HCT116 (cell line): ENCODE measurements at regions not wholly inside any gene's neighbourhood (a gene's known extent, or its start where the extent isn't known, plus 50 kb on each side); places are given as distances from the start of the nearest gene placed in this dataset.

Experiments
- ATAC-seq: fragments of 200-7000 bp; cut with Tn5 transposase; 2 replicates; pipeline ENCODE4 v1.9.1; 2020; ENCODE audit warnings: mild to moderate bottlenecking, moderate library complexity
- BruUV-seq: library from RNA; stranded (reverse); fragments of 400-500 nt; replicated peaks from 2 replicates; lab custom pipeline; 2021; lab: Mats Ljungman, UMichigan
- CTCF ChIA-PET: fragments of 300-600 bp; sonication (Branson Sonifier 250); formaldehyde crosslinking; loops from one replicate; lab custom pipeline; 2021; ENCODE audit warnings: antibody characterized with exemption; lab: Charles Lee
- POLR2A ChIA-PET: fragments of 300-600, 350-600 bp; sonication (Branson Sonifier 250); formaldehyde crosslinking; loops from one replicate; lab custom pipeline; 2021; ENCODE audit warnings: antibody characterized with exemption; lab: Charles Lee
- RAD21 ChIA-PET, 2 experiments: fragments of 300-600 bp; sonication (Branson Sonifier 250); formaldehyde crosslinking; loops; one replicate each; lab custom pipeline; 2023; ENCODE audit warnings: low total read pairs in 2 of 2; ENCODE audit not compliant: uncharacterized antibody in 2 of 2, unreplicated experiment in 2 of 2, low non-redundant PET in 1 of 2; lab: Charles Lee
- DNase-seq: peaks from one replicate; pipeline ENCODE4 v3.0.0-alpha.2; 2010; ENCODE audit warnings: low read depth, low spot score
- H2AFZ ChIP-seq: fragments of 200-600 bp; shearing (Covaris generic), sonication (generic); 2 replicates; pipeline ENCODE4 v1.6.1; 2017; ENCODE audit warnings: low read depth, mixed run types, mixed read lengths, antibody characterized with exemption, low read length; ENCODE audit not compliant: poor library complexity, severe bottlenecking
- H3K27ac ChIP-seq: 2 replicates; pipeline ENCODE4 v1.5.1; 2012; ENCODE audit warnings: low read depth, low read length
- H3K27me3 ChIP-seq: fragments of 200-600 bp; sonication (generic); 2 replicates; pipeline ENCODE4 v1.6.1; 2016; ENCODE audit warnings: mixed run types, low read length, mixed read lengths; ENCODE audit not compliant: insufficient read depth
- H3K36me3 ChIP-seq, 2 experiments: fragments of 200-500 bp in 1 of 2; fragments of 200-600 bp in 1 of 2; sonication (Bioruptor generic) in 1 of 2; sonication (generic) in 1 of 2; 2 replicates each; pipeline versions ENCODE4 v1.5.1 to v1.6.1; 2014 to 2016; ENCODE audit warnings: low read length in 2 of 2, inconsistent platforms in 1 of 2, mixed read lengths in 1 of 2, mixed run types in 1 of 2; ENCODE audit not compliant: insufficient read depth in 2 of 2, control insufficient read depth in 1 of 2
- H3K4me1 ChIP-seq, 2 experiments: fragments of 200-600 bp in 1 of 2; sonication (generic) in 1 of 2; 2 replicates each; pipeline versions ENCODE4 v1.5.1 to v1.6.1; 2012 to 2017; ENCODE audit warnings: low read length in 2 of 2, inconsistent platforms in 1 of 2, mild to moderate bottlenecking in 1 of 2, mixed read lengths in 1 of 2, mixed run types in 1 of 2, moderate library complexity in 1 of 2; ENCODE audit not compliant: insufficient read depth in 2 of 2, control insufficient read depth in 1 of 2
- H3K4me2 ChIP-seq: fragments of 200-600 bp; sonication (generic); 2 replicates; pipeline ENCODE4 v1.6.1; 2017; ENCODE audit warnings: mixed run types, low read length, mixed read lengths
- H3K4me3 ChIP-seq, 2 experiments: fragments of 200-600 bp in 1 of 2; sonication (generic) in 1 of 2; replicated peaks in 1 of 2; 2 replicates each; pipeline ENCODE4 v1.5.1; 2011 to 2016; ENCODE audit warnings: low read length in 2 of 2, control low read depth in 1 of 2, low read depth in 1 of 2, mild to moderate bottlenecking in 1 of 2, mixed read lengths in 1 of 2, mixed run types in 1 of 2
- H3K79me2 ChIP-seq: fragments of 200-600 bp; sonication (generic); 2 replicates; pipeline ENCODE4 v1.6.1; 2017; ENCODE audit warnings: mild to moderate bottlenecking, mixed run types, low read length, moderate library complexity, mixed read lengths; ENCODE audit not compliant: insufficient read depth
- H3K9ac ChIP-seq: fragments of 200-600 bp; sonication (generic); 2 replicates; pipeline ENCODE4 v1.6.1; 2016; ENCODE audit warnings: low read length, mixed read lengths
- H3K9me2 ChIP-seq: fragments of 200-600 bp; sonication (generic), shearing (Covaris generic); 2 replicates; pipeline ENCODE4 v1.6.1; 2017; ENCODE audit warnings: mixed run types, mild to moderate bottlenecking, moderate library complexity; ENCODE audit not compliant: insufficient read depth
- H3K9me3 ChIP-seq, 2 experiments: fragments of 200-500 bp in 1 of 2; fragments of 200-600 bp in 1 of 2; sonication (Bioruptor generic) in 1 of 2; sonication (generic) in 1 of 2; 2 replicates each; pipeline ENCODE4 v1.6.1; 2014 to 2017; ENCODE audit warnings: low read length in 2 of 2, mixed read lengths in 2 of 2, inconsistent platforms in 1 of 2, low read depth in 1 of 2, mild to moderate bottlenecking in 1 of 2, mixed run types in 1 of 2, moderate library complexity in 1 of 2; ENCODE audit not compliant: control insufficient read depth in 1 of 2, insufficient read depth in 1 of 2
- H4K20me1 ChIP-seq: fragments of 200-600 bp; sonication (generic), shearing (Covaris generic); 2 replicates; pipeline ENCODE4 v1.6.1; 2017; ENCODE audit warnings: mixed run types, mild to moderate bottlenecking, moderate library complexity; ENCODE audit not compliant: insufficient read depth
- CBX3 ChIP-seq: IDR thresholded peaks from 2 replicates; pipeline ENCODE4 v1.6.1; 2012; ENCODE audit warnings: low read depth
- EGR1 ChIP-seq: IDR thresholded peaks from 2 replicates; pipeline ENCODE4 v1.6.1; 2012; ENCODE audit warnings: low read depth
- EZH2 ChIP-seq: fragments of 200-600 bp; sonication (generic); IDR thresholded peaks from 2 replicates; pipeline ENCODE4 v1.6.1; 2017; ENCODE audit warnings: antibody characterized with exemption, mixed run types
- EZH2phosphoT487 ChIP-seq: fragments of 200-600 bp; IDR thresholded peaks from 2 replicates; pipeline ENCODE4 v1.6.1; 2018; ENCODE audit warnings: antibody characterized with exemption, borderline replicate concordance
- FOSL1 ChIP-seq: IDR thresholded peaks from 2 replicates; pipeline ENCODE4 v1.6.1; 2012; ENCODE audit warnings: low read depth
- JUND ChIP-seq: IDR thresholded peaks from 2 replicates; pipeline ENCODE4 v1.6.1; 2012
- POLR2A ChIP-seq: IDR thresholded peaks from 2 replicates; pipeline ENCODE4 v1.7.0; 2011; ENCODE audit warnings: borderline replicate concordance; ENCODE audit not compliant: insufficient read depth, insufficient read length; ENCODE audit errors: extremely low read depth
- RAD21 ChIP-seq: IDR thresholded peaks from 2 replicates; pipeline ENCODE4 v1.6.1; 2012; ENCODE audit warnings: low read depth, mild to moderate bottlenecking
- SIN3A ChIP-seq: IDR thresholded peaks from 2 replicates; pipeline ENCODE4 v1.6.1; 2012; ENCODE audit warnings: low read depth
- TCF7L2 ChIP-seq: IDR thresholded peaks from 2 replicates; pipeline ENCODE4 v1.7.0; 2011; ENCODE audit warnings: borderline replicate concordance, inconsistent platforms; ENCODE audit not compliant: insufficient read depth, insufficient read length; ENCODE audit errors: extremely low read depth
- YY1 ChIP-seq: IDR thresholded peaks from 2 replicates; pipeline ENCODE4 v1.6.1; 2011; ENCODE audit warnings: low read length, low read depth, moderate library complexity, mild to moderate bottlenecking; ENCODE audit not compliant: insufficient replicate concordance; ENCODE audit errors: extremely low read depth
- ZFX ChIP-seq: fragments of 450-650 bp; IDR thresholded peaks from 2 replicates; pipeline ENCODE4 v1.6.1; 2017
- ZNF274 ChIP-seq: fragments of 200-500 bp; sonication (Bioruptor generic); IDR thresholded peaks from 2 replicates; pipeline ENCODE4 v1.6.1; 2014; ENCODE audit warnings: mild to moderate bottlenecking, low read depth, low read length, inconsistent platforms
- intact Hi-C: fragments of 100-400 bp; cut with micrococcal nuclease; formaldehyde crosslinking; loops from 2 replicates; pipeline ENCODE4 v1.10.0; 2022
- TF ChIP-seq, protein P1 (sequence below): IDR thresholded peaks from 2 replicates; pipeline ENCODE4 v1.6.1; 2012
- TF ChIP-seq, protein P2 (sequence below), 3 experiments: fragments of 200-600 bp in 1 of 3; sonication (generic) in 1 of 3; IDR thresholded peaks in 2 of 3; conservative IDR thresholded peaks in 1 of 3; 2 replicates each; pipeline ENCODE4 v1.5.1; 2012 to 2017; ENCODE audit warnings: low read depth in 2 of 3, low read length in 2 of 3, antibody characterized with exemption in 1 of 3, borderline replicate concordance in 1 of 3, control low read depth in 1 of 3, mild to moderate bottlenecking in 1 of 3, mixed read lengths in 1 of 3, mixed run types in 1 of 3, moderate library complexity in 1 of 3; ENCODE audit not compliant: insufficient read depth in 1 of 3

DNA sequence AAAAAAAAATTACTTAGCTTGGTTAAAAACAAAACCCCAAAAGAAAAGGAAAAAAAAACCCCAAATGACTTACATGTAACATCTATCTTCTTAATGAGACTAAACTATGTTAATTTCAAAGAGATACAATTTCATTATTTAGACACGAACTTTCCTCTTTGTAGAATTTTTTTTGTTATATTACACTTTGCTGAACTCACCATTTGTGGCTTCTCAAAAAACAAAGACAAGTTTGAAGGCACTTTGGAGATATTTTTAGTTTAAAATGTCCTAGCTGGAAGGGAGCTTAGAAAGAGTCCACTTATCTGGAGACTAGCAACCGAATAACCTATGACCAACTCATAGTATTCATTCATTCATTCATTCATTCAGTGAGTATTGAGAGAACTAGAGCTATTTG, 301.7 kb upstream of the ROPN1 start:
- H3K27me3 ChIP-seq: peaks cover 86% of the 10 kb centered on the region
- CTCF ChIA-PET: no interaction called here
- no peak overlapping the region for H3K4me3 ChIP-seq
- no peaks in the 10 kb centered on the region for H3K79me2 ChIP-seq
- no peaks in the 10 kb centered on the region for H4K20me1 ChIP-seq
- TF ChIP-seq JUND (no peak), ZNF274 (no peak), EZH2phosphoT487 (no peak), TCF7L2 (no peak), FOSL1 (no peak), POLR2A (no peak), EGR1 (no peak), ZFX (no peak), CBX3 (no peak), YY1 (no peak), SIN3A (no peak), EZH2 (no peak), RAD21 (no peak)
- TF ChIP-seq, protein P1, sequence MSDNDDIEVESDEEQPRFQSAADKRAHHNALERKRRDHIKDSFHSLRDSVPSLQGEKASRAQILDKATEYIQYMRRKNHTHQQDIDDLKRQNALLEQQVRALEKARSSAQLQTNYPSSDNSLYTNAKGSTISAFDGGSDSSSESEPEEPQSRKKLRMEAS: no peak
- TF ChIP-seq, protein P2, sequence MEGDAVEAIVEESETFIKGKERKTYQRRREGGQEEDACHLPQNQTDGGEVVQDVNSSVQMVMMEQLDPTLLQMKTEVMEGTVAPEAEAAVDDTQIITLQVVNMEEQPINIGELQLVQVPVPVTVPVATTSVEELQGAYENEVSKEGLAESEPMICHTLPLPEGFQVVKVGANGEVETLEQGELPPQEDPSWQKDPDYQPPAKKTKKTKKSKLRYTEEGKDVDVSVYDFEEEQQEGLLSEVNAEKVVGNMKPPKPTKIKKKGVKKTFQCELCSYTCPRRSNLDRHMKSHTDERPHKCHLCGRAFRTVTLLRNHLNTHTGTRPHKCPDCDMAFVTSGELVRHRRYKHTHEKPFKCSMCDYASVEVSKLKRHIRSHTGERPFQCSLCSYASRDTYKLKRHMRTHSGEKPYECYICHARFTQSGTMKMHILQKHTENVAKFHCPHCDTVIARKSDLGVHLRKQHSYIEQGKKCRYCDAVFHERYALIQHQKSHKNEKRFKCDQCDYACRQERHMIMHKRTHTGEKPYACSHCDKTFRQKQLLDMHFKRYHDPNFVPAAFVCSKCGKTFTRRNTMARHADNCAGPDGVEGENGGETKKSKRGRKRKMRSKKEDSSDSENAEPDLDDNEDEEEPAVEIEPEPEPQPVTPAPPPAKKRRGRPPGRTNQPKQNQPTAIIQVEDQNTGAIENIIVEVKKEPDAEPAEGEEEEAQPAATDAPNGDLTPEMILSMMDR (IDR thresholded peaks at IDR 0.05 in 2 of 3, conservative IDR thresholded peaks at IDR 0.05 in 1 of 3; ENCODE audit: borderline replicate concordance in 1 of 3, insufficient read depth in 1 of 3, low read depth in 2 of 3, low read length in 2 of 3): no peak
- H3K9me2 ChIP-seq: no peaks in the 10 kb centered on the region
- intact Hi-C loops: no loop called here
- RAD21 ChIA-PET: no interaction called here
- no peaks in the 10 kb centered on the region for H3K36me3 ChIP-seq
- H3K9me3 ChIP-seq: no peaks in the 10 kb centered on the region
- H3K9ac ChIP-seq: no peak overlapping the region
- H3K27ac ChIP-seq: no peak overlapping the region
- no TSS peak for BruUV-seq
- H3K4me1 ChIP-seq: no peaks in the 10 kb centered on the region
- no peak for ATAC-seq
- H2AFZ ChIP-seq: no peak overlapping the region
- POLR2A ChIA-PET: no interaction called here
- no peak for DNase-seq
- no peak overlapping the region for H3K4me2 ChIP-seq
